A549 (cell line): ENCODE measurements at regions not wholly inside any gene's neighbourhood (a gene's known extent, or its start where the extent isn't known, plus 50 kb on each side); places are given as distances from the start of the nearest gene placed in this dataset.

ENCODE experiments used
- ATAC-seq, 2 experiments: fragments of 200-7000 bp in 1 of 2; fragments of >200 bp in 1 of 2; cut with Nextera tagmentation in 1 of 2; cut with Tn5 transposase in 1 of 2; 3 replicates each; pipeline versions ENCODE4 v1.8.0 to v1.9.1; 2018 to 2020; ENCODE audit warnings: mild to moderate bottlenecking in 1 of 2, moderate library complexity in 1 of 2
- CTCF ChIA-PET: fragments of 300-600 bp; sonication (Branson Sonifier 250); formaldehyde crosslinking; extraction: SDS; loops from one replicate; lab custom pipeline; 2021; ENCODE audit warnings: antibody characterized with exemption, inconsistent platforms; lab: Yijun Ruan, JAX
- POLR2A ChIA-PET: fragments of 350-600 bp; formaldehyde crosslinking; extraction: SDS; loops from one replicate; lab custom pipeline; 2021; ENCODE audit warnings: antibody characterized with exemption, inconsistent platforms; lab: Yijun Ruan, JAX
- DNase-seq, 2 experiments: peaks; one replicate each; pipeline versions ENCODE4 v3.0.0 to v3.0.0-alpha.2; 2011 to 2016; ENCODE audit warnings: low read depth in 1 of 2, low spot score in 1 of 2
- FAIRE-seq: peaks from 2 replicates; lab custom pipeline; 2011; peaks lifted over from hg19 to GRCh38; lab: Jason Lieb, UNC
- H3K27ac ChIP-seq, 2 experiments: fragments of >200 bp; sonication (Bioruptor Twin); formaldehyde crosslinking; 3 replicates each; pipeline ENCODE4 v1.5.1; 2016 to 2017
- H3K4me1 ChIP-seq: fragments of >200 bp; sonication (Bioruptor Twin); formaldehyde crosslinking; 3 replicates; pipeline ENCODE4 v1.6.1; 2016
- H3K4me2 ChIP-seq: fragments of >200 bp; sonication (Bioruptor Twin); formaldehyde crosslinking; 3 replicates; pipeline ENCODE4 v1.6.1; 2016
- H3K4me3 ChIP-seq: fragments of >200 bp; sonication (Bioruptor Twin); formaldehyde crosslinking; 3 replicates; pipeline ENCODE4 v1.5.1; 2016
- H3K9me3 ChIP-seq: fragments of >200 bp; sonication (Bioruptor Twin); formaldehyde crosslinking; 3 replicates; pipeline ENCODE4 v1.6.1; 2016
- CBX2 ChIP-seq: fragments of 200-600 bp; sonication (generic); IDR thresholded peaks from 2 replicates; pipeline ENCODE4 v1.6.1; 2016; ENCODE audit warnings: low read depth, mild to moderate bottlenecking, borderline replicate concordance
- EHMT2 ChIP-seq: fragments of 200-600 bp; sonication (generic); IDR thresholded peaks from 2 replicates; pipeline ENCODE4 v1.6.1; 2016; ENCODE audit warnings: antibody characterized with exemption, low read depth, mild to moderate bottlenecking, moderate library complexity
- ELK1 ChIP-seq: fragments of 150-350 bp; IDR thresholded peaks from 2 replicates; pipeline ENCODE4 v1.6.1; 2014; ENCODE audit warnings: low read depth, mild to moderate bottlenecking, low read length
- FOSL2 ChIP-seq, 2 experiments: fragments of 450-650 bp in 1 of 2; fragments of >200 bp in 1 of 2; sonication (Bioruptor Twin) in 1 of 2; formaldehyde crosslinking; IDR thresholded peaks; 2 replicates each; pipeline versions ENCODE4 v1.5.0 to v1.6.1; 2016 to 2020; ENCODE audit warnings: mild to moderate bottlenecking in 1 of 2, moderate library complexity in 1 of 2
- HEYL ChIP-seq: fragments of 250-450 bp; sonication (Bioruptor Pico); IDR thresholded peaks from 2 replicates; pipeline ENCODE4 v1.8.0; 2021; ENCODE audit warnings: mild to moderate bottlenecking, moderate library complexity
- HOXB13 ChIP-seq: fragments of 250-450 bp; sonication (Bioruptor Pico); IDR thresholded peaks from 2 replicates; pipeline ENCODE4 v1.5.0; 2020; ENCODE audit warnings: low read depth, mild to moderate bottlenecking, moderate library complexity
- JUNB ChIP-seq: fragments of >200 bp; sonication (Bioruptor Twin); formaldehyde crosslinking; IDR thresholded peaks from 2 replicates; pipeline ENCODE4 v1.6.1; 2016
- MAZ ChIP-seq: fragments of 150-350 bp; IDR thresholded peaks from 2 replicates; pipeline ENCODE4 v1.6.1; 2014; ENCODE audit warnings: antibody characterized with exemption, low read depth, low read length, borderline replicate concordance
- PBX3 ChIP-seq: IDR thresholded peaks from 2 replicates; pipeline ENCODE4 v1.6.1; 2012
- POLR2AphosphoS2 ChIP-seq: conservative IDR thresholded peaks from 2 replicates; pipeline ENCODE4 v1.6.1; 2012; ENCODE audit warnings: low read length, improper control_type of control experiment, inconsistent platforms
- RAD21 ChIP-seq, 2 experiments: fragments of >200 bp in 1 of 2; sonication (Bioruptor Twin) in 1 of 2; formaldehyde crosslinking in 1 of 2; IDR thresholded peaks in 1 of 2; conservative IDR thresholded peaks in 1 of 2; 2 replicates in 1 of 2; 3 replicates in 1 of 2; pipeline ENCODE4 v1.6.1; 2012 to 2018; ENCODE audit warnings: inconsistent platforms in 1 of 2
- REST ChIP-seq: fragments of 200-600 bp; sonication (generic); IDR thresholded peaks from 2 replicates; pipeline ENCODE4 v1.6.1; 2016; ENCODE audit warnings: antibody characterized with exemption, mild to moderate bottlenecking, moderate library complexity
- RNF2 ChIP-seq: fragments of 200-600 bp; sonication (generic); IDR thresholded peaks from 2 replicates; pipeline ENCODE4 v1.6.1; 2016; ENCODE audit warnings: low read depth, mild to moderate bottlenecking, antibody characterized with exemption, moderate library complexity, borderline replicate concordance
- SMC3 ChIP-seq: fragments of >200 bp; sonication (Bioruptor Twin); formaldehyde crosslinking; IDR thresholded peaks from 3 replicates; pipeline ENCODE4 v1.6.1; 2018; ENCODE audit warnings: inconsistent platforms
- TP53 ChIP-seq: fragments of 250-450 bp; sonication (Bioruptor Pico); IDR thresholded peaks from 2 replicates; pipeline ENCODE4 v1.5.0; 2021; ENCODE audit warnings: mild to moderate bottlenecking, moderate library complexity
- USF2 ChIP-seq: fragments of 450-650 bp; IDR thresholded peaks from 2 replicates; pipeline ENCODE4 v1.6.1; 2014; ENCODE audit warnings: antibody characterized with exemption
- WGBS: methylation state at CpG from one replicate; pipeline ENCODE4 v1.1.6; 2017; ENCODE audit errors: missing lambda C conversion rate; 5-methylcytosine and 5-hydroxymethylcytosine counted together
- TF ChIP-seq, protein P1 (sequence below): fragments of 250-450 bp; sonication (Bioruptor Pico); IDR thresholded peaks from 2 replicates; pipeline ENCODE4 v1.5.0; 2021; ENCODE audit warnings: mild to moderate bottlenecking, moderate library complexity, borderline replicate concordance
- TF ChIP-seq, protein P2 (sequence below): fragments of >200 bp; sonication (Bioruptor Twin); formaldehyde crosslinking; IDR thresholded peaks from 3 replicates; pipeline ENCODE4 v1.6.1; 2016
- TF ChIP-seq, protein P3 (sequence below): IDR thresholded peaks from 2 replicates; pipeline ENCODE4 v1.6.1; 2012

- WGBS, result 65% methylated on average over 7 of the region's 7 CpGs
- ATAC-seq, result no peak
- TF ChIP-seq, protein P1, sequence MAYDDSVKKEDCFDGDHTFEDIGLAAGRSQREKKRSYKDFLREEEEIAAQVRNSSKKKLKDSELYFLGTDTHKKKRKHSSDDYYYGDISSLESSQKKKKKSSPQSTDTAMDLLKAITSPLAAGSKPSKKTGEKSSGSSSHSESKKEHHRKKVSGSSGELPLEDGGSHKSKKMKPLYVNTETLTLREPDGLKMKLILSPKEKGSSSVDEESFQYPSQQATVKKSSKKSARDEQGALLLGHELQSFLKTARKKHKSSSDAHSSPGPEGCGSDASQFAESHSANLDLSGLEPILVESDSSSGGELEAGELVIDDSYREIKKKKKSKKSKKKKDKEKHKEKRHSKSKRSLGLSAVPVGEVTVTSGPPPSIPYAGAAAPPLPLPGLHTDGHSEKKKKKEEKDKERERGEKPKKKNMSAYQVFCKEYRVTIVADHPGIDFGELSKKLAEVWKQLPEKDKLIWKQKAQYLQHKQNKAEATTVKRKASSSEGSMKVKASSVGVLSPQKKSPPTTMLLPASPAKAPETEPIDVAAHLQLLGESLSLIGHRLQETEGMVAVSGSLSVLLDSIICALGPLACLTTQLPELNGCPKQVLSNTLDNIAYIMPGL, result no peak
- TF ChIP-seq REST (no peak), POLR2AphosphoS2 (no peak), EHMT2 (no peak), MAZ (no peak), RAD21 (conservative IDR thresholded peaks at IDR 0.05 in 1 of 2, IDR thresholded peaks at IDR 0.05 in 1 of 2) (no peak), HOXB13 (CRISPR knock-in tag) (no peak), HEYL (CRISPR knock-in tag) (no peak), TP53 (no peak), USF2 (no peak), PBX3 (no peak), RNF2 (no peak), SMC3 (no peak), FOSL2 (IDR thresholded peaks at IDR 0.05) (no peak), FOSL2 (CRISPR knock-in tag; IDR thresholded peaks at IDR 0.05) (no peak), JUNB (no peak), ELK1 (no peak), CBX2 (no peak)
- TF ChIP-seq, protein P2, sequence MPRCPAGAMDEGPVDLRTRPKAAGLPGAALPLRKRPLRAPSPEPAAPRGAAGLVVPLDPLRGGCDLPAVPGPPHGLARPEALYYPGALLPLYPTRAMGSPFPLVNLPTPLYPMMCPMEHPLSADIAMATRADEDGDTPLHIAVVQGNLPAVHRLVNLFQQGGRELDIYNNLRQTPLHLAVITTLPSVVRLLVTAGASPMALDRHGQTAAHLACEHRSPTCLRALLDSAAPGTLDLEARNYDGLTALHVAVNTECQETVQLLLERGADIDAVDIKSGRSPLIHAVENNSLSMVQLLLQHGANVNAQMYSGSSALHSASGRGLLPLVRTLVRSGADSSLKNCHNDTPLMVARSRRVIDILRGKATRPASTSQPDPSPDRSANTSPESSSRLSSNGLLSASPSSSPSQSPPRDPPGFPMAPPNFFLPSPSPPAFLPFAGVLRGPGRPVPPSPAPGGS, result no peak
- TF ChIP-seq, protein P3, sequence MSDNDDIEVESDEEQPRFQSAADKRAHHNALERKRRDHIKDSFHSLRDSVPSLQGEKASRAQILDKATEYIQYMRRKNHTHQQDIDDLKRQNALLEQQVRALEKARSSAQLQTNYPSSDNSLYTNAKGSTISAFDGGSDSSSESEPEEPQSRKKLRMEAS, result no peak
- TF ChIP-seq, all 56 proteins: peak for 0
These were observed 762.0 kb upstream of the IGFBP3 start for GRCh38 chr7:46682836-46683624.

More at GRCh38 chr7:46682836-46683624, 762.0 kb upstream of the IGFBP3 start:
- FAIRE-seq (no peak), DNase-seq (no peak)
- Histone ChIP-seq H3K4me3 (no peak overlapping the region), H3K4me2 (no peak overlapping the region), H3K27ac (no peak overlapping the region), H3K4me1 (no peaks in the 10 kb centered on the region), H3K9me3 (no peaks in the 10 kb centered on the region)
- CTCF ChIA-PET, result interaction anchor here (0.8 to 2.0 kb wide), 2 partner anchors 46 to 405 kb away, joined by 3 to 6 read pairs; no protein-coding TSS in a partner anchor
- POLR2A ChIA-PET, result no interaction called here
